Bronchial epithelial cell (primary cell): ENCODE measurements at regions not wholly inside any gene's neighbourhood (a gene's known extent, or its start where the extent isn't known, plus 50 kb on each side); places are given as distances from the start of the nearest gene placed in this dataset.

Source experiments
- DNase-seq: peaks from one replicate; pipeline ENCODE4 v3.0.0-alpha.2; 2010; ENCODE audit warnings: low read depth
- FAIRE-seq: peaks from 2 replicates; lab custom pipeline; 2011; peaks lifted over from hg19 to GRCh38; lab: Jason Lieb, UNC
- H3K27me3 ChIP-seq: 2 replicates; pipeline ENCODE4 v1.5.1; 2011; ENCODE audit warnings: low read length; ENCODE audit not compliant: control insufficient read depth, insufficient read depth
- H3K36me3 ChIP-seq: 2 replicates; pipeline ENCODE4 v1.5.1; 2011; ENCODE audit warnings: low read length; ENCODE audit not compliant: control insufficient read depth, insufficient read depth
- H3K4me3 ChIP-seq: 2 replicates; pipeline ENCODE4 v1.5.1; 2011; ENCODE audit warnings: mild to moderate bottlenecking, low read depth, low read length, control low read depth
- CTCF ChIP-seq: IDR thresholded peaks from 2 replicates; pipeline ENCODE4 v1.5.1; 2011; ENCODE audit warnings: mild to moderate bottlenecking, moderate library complexity, low read length, control low read depth, inconsistent platforms; ENCODE audit not compliant: insufficient read depth, severe bottlenecking

- Histone ChIP-seq H3K27me3 (no peaks in the 10 kb centered on the region), H3K4me3 (no peak overlapping the region), H3K36me3 (no peaks in the 10 kb centered on the region)
- no peak for FAIRE-seq
- DNase-seq = no peak
- no peak for TF ChIP-seq CTCF
These were observed 111.6 kb upstream of the PIEZO2 start for GRCh38 chr18:11260961-11261461.

GRCh38 chr18:11259469-11260150 lies 110.2 kb upstream of the PIEZO2 start:
- FAIRE-seq = no peak
- no peak for DNase-seq
- H3K4me3 ChIP-seq = no peak overlapping the region
- no peak for TF ChIP-seq CTCF
- H3K36me3 ChIP-seq = no peaks in the 10 kb centered on the region
- H3K27me3 ChIP-seq = no peaks in the 10 kb centered on the region

- Histone ChIP-seq H3K36me3 (no peaks in the 10 kb centered on the region), H3K27me3 (no peaks in the 10 kb centered on the region), H3K4me3 (no peak overlapping the region)
- no peak for TF ChIP-seq CTCF
- FAIRE-seq (no peak), DNase-seq (no peak)
These were observed 108.8 kb upstream of the PIEZO2 start for GRCh38 chr18:11258039-11258610.

- no peak for TF ChIP-seq CTCF
- no peaks in the 10 kb centered on the region for H3K27me3 ChIP-seq
- DNase-seq (no peak), FAIRE-seq (no peak)
- no peak overlapping the region for H3K4me3 ChIP-seq
- H3K36me3 ChIP-seq = no peaks in the 10 kb centered on the region
These were observed 106.9 kb upstream of the PIEZO2 start for GRCh38 chr18:11256251-11256650.

GRCh38 chr18:11251891-11252270 lies 102.5 kb upstream of the PIEZO2 start:
- no peak for DNase-seq
- no peak overlapping the region for H3K4me3 ChIP-seq
- no peaks in the 10 kb centered on the region for H3K27me3 ChIP-seq
- FAIRE-seq = no peak
- TF ChIP-seq CTCF = no peak
- H3K36me3 ChIP-seq = no peaks in the 10 kb centered on the region
